OCI-LY1 (cell line): ENCODE measurements at regions not wholly inside any gene's neighbourhood (a gene's known extent, or its start where the extent isn't known, plus 50 kb on each side); places are given as distances from the start of the nearest gene placed in this dataset.
"Not testable (repeated sequence)": the region's sequence is repeated elsewhere in the genome, so short reads cannot be mapped to it uniquely, and the experiment has no call there.

ENCODE experiments used
- H2AFZ ChIP-seq: fragments of 200-600 bp; sonication (generic), shearing (Covaris generic); 2 replicates; pipeline ENCODE4 v1.6.0; 2014; ENCODE audit warnings: antibody characterized with exemption, mild to moderate bottlenecking, low read length
- H3F3A ChIP-seq: fragments of 200-600 bp; sonication (generic), shearing (Covaris generic); 2 replicates; pipeline ENCODE4 v1.6.0; 2014; ENCODE audit warnings: mild to moderate bottlenecking, antibody characterized with exemption, low read length, moderate library complexity; ENCODE audit not compliant: insufficient read depth
- H3K27ac ChIP-seq: fragments of 200-600 bp; sonication (generic); 2 replicates; pipeline ENCODE4 v1.5.1; 2014; ENCODE audit warnings: low read length, mixed run types, mild to moderate bottlenecking, low read depth; ENCODE audit not compliant: poor library complexity, severe bottlenecking
- H3K27me3 ChIP-seq: fragments of 200-600 bp; sonication (generic); 2 replicates; pipeline ENCODE4 v1.6.0; 2014; ENCODE audit warnings: antibody characterized with exemption, mild to moderate bottlenecking, low read length, moderate library complexity; ENCODE audit not compliant: insufficient read depth
- H3K36me3 ChIP-seq: fragments of 200-600 bp; sonication (generic); 2 replicates; pipeline ENCODE4 v1.6.1; 2014; ENCODE audit warnings: mild to moderate bottlenecking, antibody characterized with exemption, low read length, moderate library complexity, mixed read lengths; ENCODE audit not compliant: insufficient read depth
- H3K4me1 ChIP-seq: fragments of 200-600 bp; sonication (generic); 2 replicates; pipeline ENCODE4 v1.5.1; 2014; ENCODE audit warnings: mild to moderate bottlenecking, low read length, moderate library complexity; ENCODE audit not compliant: insufficient read depth, severe bottlenecking
- H3K4me2 ChIP-seq: fragments of 200-600 bp; sonication (generic), shearing (Covaris generic); 2 replicates; pipeline ENCODE4 v1.6.1; 2014; ENCODE audit warnings: low read length
- H3K4me3 ChIP-seq: fragments of 200-600 bp; sonication (generic); 2 replicates; pipeline ENCODE4 v1.5.1; 2014; ENCODE audit warnings: low read length, low read depth, mild to moderate bottlenecking, mixed read lengths; ENCODE audit not compliant: poor library complexity, severe bottlenecking
- H3K79me2 ChIP-seq: fragments of 200-600 bp; shearing (Covaris generic); 2 replicates; pipeline ENCODE4 v1.6.1; 2016; ENCODE audit warnings: mixed run types, low read length, mixed read lengths; ENCODE audit not compliant: insufficient read depth
- H3K9ac ChIP-seq: fragments of 200-600 bp; sonication (generic), shearing (Covaris generic); 2 replicates; pipeline ENCODE4 v1.6.1; 2014; ENCODE audit warnings: mild to moderate bottlenecking, low read length, mixed read lengths
- H3K9me2 ChIP-seq: fragments of 200-600 bp; sonication (generic), shearing (Covaris generic); 2 replicates; pipeline ENCODE4 v1.6.1; 2014; ENCODE audit warnings: low read depth, mild to moderate bottlenecking, low read length, mixed read lengths
- H3K9me3 ChIP-seq: fragments of 200-600 bp; shearing (Covaris generic); 2 replicates; pipeline ENCODE4 v1.6.1; 2014; ENCODE audit warnings: low read length, mixed read lengths
- H4K20me1 ChIP-seq: fragments of 200-600 bp; sonication (generic), shearing (Covaris generic); 2 replicates; pipeline ENCODE4 v1.6.0; 2016; ENCODE audit warnings: mild to moderate bottlenecking, low read length; ENCODE audit not compliant: insufficient read depth
- CTCF ChIP-seq: fragments of 200-600 bp; sonication (generic), shearing (Covaris generic); IDR thresholded peaks from 2 replicates; pipeline ENCODE4 v1.5.1; 2017; ENCODE audit warnings: mild to moderate bottlenecking, antibody characterized with exemption, low read length, moderate library complexity, mixed read lengths
- EZH2 ChIP-seq: fragments of 200-600 bp; sonication (generic), shearing (Covaris generic); IDR thresholded peaks from 2 replicates; pipeline ENCODE4 v1.8.0; 2017; ENCODE audit warnings: borderline replicate concordance, mixed run types, mild to moderate bottlenecking, antibody characterized with exemption, low read length, moderate library complexity, mixed read lengths

GRCh38 chrX:85543866-85544265 lies 164.4 kb upstream of the POF1B start:
- Histone ChIP-seq H3K9ac (no peak overlapping the region), H3K4me1 (no peaks in the 10 kb centered on the region), H3K4me3 (no peak overlapping the region), H3K36me3 (no peaks in the 10 kb centered on the region), H3K9me3 (no peaks in the 10 kb centered on the region), H3F3A (no peaks in the 10 kb centered on the region), H3K27me3 (no peaks in the 10 kb centered on the region), H4K20me1 (no peaks in the 10 kb centered on the region), H3K79me2 (no peaks in the 10 kb centered on the region), H3K9me2 (no peaks in the 10 kb centered on the region), H3K4me2 (no peak overlapping the region), H3K27ac (no peak overlapping the region), H2AFZ (no peak overlapping the region)
- no peak for TF ChIP-seq EZH2
- TF ChIP-seq CTCF, result no peak

DNA sequence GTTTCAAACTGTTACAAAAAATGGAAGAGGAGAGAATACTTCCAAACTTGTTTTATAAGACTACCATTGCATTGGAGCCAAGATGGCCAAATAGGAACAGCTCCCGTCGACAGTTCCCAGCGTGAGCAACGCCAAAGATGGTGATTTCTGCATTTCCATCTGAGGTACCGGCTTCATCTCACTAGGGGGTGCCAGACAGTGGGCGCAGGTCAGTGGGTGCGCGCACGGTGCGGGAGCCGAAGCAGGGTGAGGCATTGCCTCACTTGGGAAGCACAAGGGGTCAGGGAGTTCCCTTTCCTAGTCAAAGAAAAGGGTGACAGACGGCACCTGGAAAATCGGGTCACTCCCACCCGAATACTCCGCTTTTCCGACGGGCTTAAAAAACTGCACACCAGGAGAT lies 149.7 kb upstream of the POF1B start:
- not testable (repeated sequence) for H3K4me2 ChIP-seq, H3K4me1 ChIP-seq, H4K20me1 ChIP-seq

GRCh38 chrX:85517994-85518718 lies 138.7 kb upstream of the POF1B start:
- Histone ChIP-seq H3K9me2 (no peaks in the 10 kb centered on the region), H3K27ac (no peak overlapping the region), H3K27me3 (no peaks in the 10 kb centered on the region), H4K20me1 (no peaks in the 10 kb centered on the region), H2AFZ (no peak overlapping the region), H3K4me1 (no peaks in the 10 kb centered on the region), H3K9me3 (no peaks in the 10 kb centered on the region), H3F3A (no peaks in the 10 kb centered on the region), H3K36me3 (no peaks in the 10 kb centered on the region), H3K79me2 (no peaks in the 10 kb centered on the region), H3K9ac (no peak overlapping the region), H3K4me2 (no peak overlapping the region), H3K4me3 (no peak overlapping the region)
- no peak for TF ChIP-seq EZH2
- no peak for TF ChIP-seq CTCF

More for the DNA sequence above, 149.7 kb upstream of the POF1B start:
- not testable (repeated sequence) for H2AFZ ChIP-seq, H3K9ac ChIP-seq, H3K4me3 ChIP-seq, H3K79me2 ChIP-seq, H3K9me2 ChIP-seq, H3K9me3 ChIP-seq, H3F3A ChIP-seq, H3K27me3 ChIP-seq, H3K27ac ChIP-seq, H3K36me3 ChIP-seq

DNA sequence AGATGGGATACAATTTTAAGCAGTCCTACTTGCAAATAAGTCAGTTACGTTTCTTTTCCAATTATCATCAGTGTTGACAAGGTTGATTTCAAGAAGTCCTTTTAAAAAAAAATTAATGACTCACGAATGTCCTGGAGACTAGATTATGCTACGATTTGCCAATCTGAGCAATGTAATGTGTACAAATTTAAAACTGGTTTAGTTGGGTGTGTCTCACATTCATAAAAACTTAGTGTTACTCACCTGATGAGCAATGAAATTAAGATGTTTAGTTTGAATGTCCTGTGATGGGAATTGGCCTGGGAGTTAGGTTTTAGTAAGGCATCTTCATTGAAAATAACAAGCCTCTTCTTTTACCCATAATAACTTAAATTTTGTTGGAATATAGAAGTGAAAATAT lies 136.7 kb upstream of the POF1B start:
- no peak overlapping the region for H3K27ac ChIP-seq
- TF ChIP-seq CTCF, result no peak
- no peak for TF ChIP-seq EZH2

More for the DNA sequence above, 136.7 kb upstream of the POF1B start:
- no peaks in the 10 kb centered on the region for H3K9me3 ChIP-seq
- H3K4me3 ChIP-seq, result no peak overlapping the region
- no peaks in the 10 kb centered on the region for H3K9me2 ChIP-seq
- H3K27me3 ChIP-seq, result no peaks in the 10 kb centered on the region
- no peaks in the 10 kb centered on the region for H3K4me1 ChIP-seq
- no peak overlapping the region for H2AFZ ChIP-seq
- no peaks in the 10 kb centered on the region for H3F3A ChIP-seq
- no peak overlapping the region for H3K9ac ChIP-seq
- H3K36me3 ChIP-seq, result no peaks in the 10 kb centered on the region
- H3K4me2 ChIP-seq, result no peak overlapping the region
- no peaks in the 10 kb centered on the region for H3K79me2 ChIP-seq
- H4K20me1 ChIP-seq, result no peaks in the 10 kb centered on the region
